H1 (cell line): ENCODE measurements at regions not wholly inside any gene's neighbourhood (a gene's known extent, or its start where the extent isn't known, plus 50 kb on each side); places are given as distances from the start of the nearest gene placed in this dataset.

Experiments
- CTCF ChIA-PET: fragments of 300-600 bp; sonication (Branson Sonifier 250); formaldehyde crosslinking; loops from one replicate; lab custom pipeline; 2021; ENCODE audit not compliant: partially characterized antibody; lab: Charles Lee
- POLR2A ChIA-PET: fragments of 300-600 bp; sonication (Branson Sonifier 250); formaldehyde crosslinking; loops from one replicate; lab custom pipeline; 2021; ENCODE audit warnings: inconsistent platforms; ENCODE audit not compliant: partially characterized antibody; lab: Charles Lee
- DNase-seq, 2 experiments: peaks; one replicate each; pipeline versions ENCODE4 v3.0.0 to v3.0.0-alpha.2; 2010 to 2022; ENCODE audit warnings: low spot score in 2 of 2, low read depth in 1 of 2, mixed read lengths in 1 of 2
- FAIRE-seq: peaks from 2 replicates; lab custom pipeline; 2011; peaks lifted over from hg19 to GRCh38; lab: Jason Lieb, UNC
- H2AFZ ChIP-seq: 2 replicates; pipeline ENCODE4 v1.8.1; 2012; ENCODE audit warnings: low read length, inconsistent platforms
- H2AK5ac ChIP-seq: 2 replicates; pipeline ENCODE4 v1.6.1; 2013; ENCODE audit warnings: low read depth, low read length
- H2BK120ac ChIP-seq: replicated peaks from 2 replicates; pipeline ENCODE3; 2013; ENCODE audit warnings: low read depth, low read length, inconsistent platforms
- H2BK12ac ChIP-seq: 2 replicates; pipeline ENCODE4 v1.6.1; 2013; ENCODE audit warnings: low read depth, low read length
- H2BK15ac ChIP-seq: 2 replicates; pipeline ENCODE4 v1.6.1; 2013; ENCODE audit warnings: low read length
- H2BK20ac ChIP-seq: 2 replicates; pipeline ENCODE4 v1.6.1; 2013; ENCODE audit warnings: low read length
- H2BK5ac ChIP-seq: 2 replicates; pipeline ENCODE4 v1.6.1; 2013; ENCODE audit warnings: low read depth, low read length
- H3K14ac ChIP-seq: 2 replicates; pipeline ENCODE4 v1.6.1; 2013; ENCODE audit warnings: inconsistent platforms; ENCODE audit not compliant: insufficient read length
- H3K18ac ChIP-seq: 2 replicates; pipeline ENCODE4 v1.6.1; 2013; ENCODE audit warnings: low read length; ENCODE audit errors: extremely low read depth
- H3K23ac ChIP-seq: 2 replicates; pipeline ENCODE4 v1.6.1; 2013; ENCODE audit warnings: inconsistent platforms; ENCODE audit not compliant: insufficient read length
- H3K23me2 ChIP-seq: 2 replicates; pipeline ENCODE4 v1.6.1; 2013; ENCODE audit warnings: low read depth, low read length
- H3K27ac ChIP-seq: 2 replicates; pipeline ENCODE4 v1.6.1; 2011; ENCODE audit warnings: low read depth, low read length, inconsistent platforms
- H3K27me3 ChIP-seq, 4 experiments: replicated peaks in 1 of 4; 1 replicate in 1 of 4; 2 replicates in 3 of 4; pipeline versions ENCODE4 v1.6.1 to v1.8.1; 2011 to 2013; ENCODE audit warnings: low read length in 3 of 4, mild to moderate bottlenecking in 3 of 4, inconsistent platforms in 2 of 4, mixed read lengths in 2 of 4, moderate library complexity in 1 of 4; ENCODE audit not compliant: control insufficient read depth in 3 of 4, insufficient read depth in 3 of 4; ENCODE audit errors: extremely low read depth in 1 of 4
- H3K36me3 ChIP-seq, 4 experiments: 2 replicates each; pipeline versions ENCODE4 v1.6.1 to v1.8.1; 2011 to 2013; ENCODE audit warnings: mild to moderate bottlenecking in 4 of 4, low read length in 3 of 4, moderate library complexity in 2 of 4, control low read depth in 1 of 4, inconsistent platforms in 1 of 4; ENCODE audit not compliant: insufficient read depth in 4 of 4, control insufficient read depth in 2 of 4
- H3K4ac ChIP-seq: replicated peaks from 2 replicates; pipeline ENCODE3; 2013; ENCODE audit warnings: low read length, low read depth, mixed read lengths, inconsistent platforms; ENCODE audit not compliant: insufficient read length
- H3K4me1 ChIP-seq, 4 experiments: replicated peaks in 1 of 4; 1 replicate in 1 of 4; 2 replicates in 3 of 4; pipeline versions ENCODE4 v1.6.1 to v1.8.1; 2011 to 2013; ENCODE audit warnings: low read length in 3 of 4, inconsistent platforms in 2 of 4, mixed read lengths in 1 of 4; ENCODE audit not compliant: insufficient read depth in 4 of 4, control insufficient read depth in 3 of 4
- H3K4me2 ChIP-seq, 2 experiments: 2 replicates each; pipeline versions ENCODE4 v1.6.1 to v1.8.1; 2011 to 2013; ENCODE audit warnings: low read depth in 2 of 2, low read length in 2 of 2, control low read depth in 1 of 2, inconsistent platforms in 1 of 2, mild to moderate bottlenecking in 1 of 2; ENCODE audit not compliant: insufficient read depth in 1 of 2
- H3K4me3 ChIP-seq, 4 experiments: fragments of 200-600, 300-600 bp in 1 of 4; sonication (generic), shearing (Covaris generic), sonication (Bioruptor Twin) in 1 of 4; 2 replicates each; pipeline versions ENCODE4 v1.5.1 to v1.8.1; 2011 to 2016; ENCODE audit warnings: low read length in 4 of 4, low read depth in 3 of 4, control low read depth in 2 of 4, inconsistent platforms in 2 of 4, mild to moderate bottlenecking in 2 of 4, mixed read lengths in 1 of 4, moderate library complexity in 1 of 4; ENCODE audit not compliant: insufficient read depth in 2 of 4; ENCODE audit errors: extremely low read depth in 1 of 4
- H3K56ac ChIP-seq: replicated peaks from 2 replicates; pipeline ENCODE3; 2013; ENCODE audit warnings: low read depth, mild to moderate bottlenecking, mixed read lengths, low read length, inconsistent platforms; ENCODE audit not compliant: insufficient read length
- H3K79me1 ChIP-seq: 2 replicates; pipeline ENCODE4 v1.6.1; 2013; ENCODE audit warnings: low read depth, low read length, control low read depth
- H3K79me2 ChIP-seq, 2 experiments: 2 replicates each; pipeline versions ENCODE4 v1.6.1 to v1.8.1; 2012 to 2013; ENCODE audit warnings: low read length in 2 of 2, mild to moderate bottlenecking in 2 of 2, inconsistent platforms in 1 of 2; ENCODE audit not compliant: insufficient read depth in 2 of 2, control insufficient read depth in 1 of 2
- H3K9ac ChIP-seq, 4 experiments: replicated peaks in 1 of 4; 1 replicate in 1 of 4; 2 replicates in 3 of 4; pipeline versions ENCODE4 v1.6.1 to v1.8.1; 2011 to 2013; ENCODE audit warnings: low read depth in 3 of 4, low read length in 3 of 4, control low read depth in 2 of 4, mild to moderate bottlenecking in 2 of 4, moderate library complexity in 2 of 4, inconsistent platforms in 1 of 4; ENCODE audit errors: extremely low read depth in 1 of 4
- H3K9me3 ChIP-seq, 2 experiments: 2 replicates each; pipeline versions ENCODE4 v1.6.1 to v1.8.1; 2012 to 2013; ENCODE audit warnings: mild to moderate bottlenecking in 2 of 2, moderate library complexity in 2 of 2, control low read depth in 1 of 2, inconsistent platforms in 1 of 2, low read depth in 1 of 2, low read length in 1 of 2, mixed read lengths in 1 of 2; ENCODE audit not compliant: insufficient read depth in 2 of 2
- H4K20me1 ChIP-seq, 2 experiments: replicated peaks in 1 of 2; 2 replicates each; pipeline versions ENCODE3 to v1.8.1; 2011 to 2013; ENCODE audit warnings: inconsistent platforms in 2 of 2, low read length in 2 of 2, mild to moderate bottlenecking in 1 of 2; ENCODE audit not compliant: insufficient read depth in 2 of 2, control insufficient read depth in 1 of 2
- H4K5ac ChIP-seq: 2 replicates; pipeline ENCODE4 v1.6.1; 2013; ENCODE audit warnings: low read length, low read depth, mixed read lengths, inconsistent platforms; ENCODE audit not compliant: insufficient read length
- H4K8ac ChIP-seq: 2 replicates; pipeline ENCODE4 v1.8.0; 2013; ENCODE audit warnings: mild to moderate bottlenecking, moderate library complexity, low read length, inconsistent platforms; ENCODE audit not compliant: insufficient read depth; ENCODE audit errors: extremely low read depth
- H4K91ac ChIP-seq: replicated peaks from 2 replicates; pipeline ENCODE3; 2013; ENCODE audit warnings: low read length, mixed read lengths, inconsistent platforms; ENCODE audit not compliant: insufficient read length
- ATF2 ChIP-seq: IDR thresholded peaks from 2 replicates; pipeline ENCODE4 v1.6.1; 2012; ENCODE audit warnings: low read length, inconsistent platforms
- WGBS, 2 experiments: shearing (Covaris generic) in 1 of 2; methylation state at CpG; one replicate each; pipeline versions ENCODE4 v1.1.6 to v1.1.7; 2013 to 2015; ENCODE audit warnings: low lambda C conversion rate in 2 of 2, mixed read lengths in 2 of 2, inconsistent platforms in 1 of 2, low coverage in 1 of 2, missing lambda C conversion rate in 1 of 2; ENCODE audit not compliant: insufficient replicate concordance in 2 of 2, insufficient coverage in 1 of 2, insufficient read length in 1 of 2; ENCODE audit errors: extremely low coverage in 1 of 2, missing lambda C conversion rate in 1 of 2; 5-methylcytosine and 5-hydroxymethylcytosine counted together

- Histone ChIP-seq H2AK5ac (no peak overlapping the region), H3K79me1 (no peaks in the 10 kb centered on the region), H3K23ac (no peak overlapping the region), H3K9ac (no peak overlapping the region), H2BK20ac (no peak overlapping the region), H3K4ac (no peak overlapping the region), H2AFZ (no peak overlapping the region), H4K5ac (no peak overlapping the region), H2BK120ac (no peak overlapping the region), H4K91ac (no peak overlapping the region), H3K56ac (no peak overlapping the region), H4K8ac (no peak overlapping the region), H3K27ac (no peak overlapping the region), H3K27me3 (no peaks in the 10 kb centered on the region), H3K4me1 (no peaks in the 10 kb centered on the region), H2BK12ac (no peak overlapping the region), H3K36me3 (no peaks in the 10 kb centered on the region), H3K14ac (no peak overlapping the region), H3K18ac (no peak overlapping the region), H3K9me3 (no peaks in the 10 kb centered on the region), H3K4me3 (no peak overlapping the region), H3K23me2 (no peaks in the 10 kb centered on the region), H3K4me2 (no peak overlapping the region), H3K79me2 (no peaks in the 10 kb centered on the region), H2BK15ac (no peak overlapping the region), H4K20me1 (no peaks in the 10 kb centered on the region), H2BK5ac (no peak overlapping the region)
- DNase-seq (no peak), FAIRE-seq (no peak)
- 88% methylated on average over 2 of the region's 2 CpGs; no CpG with 5 or more reads in 1 of the 2 experiments for whole genome bisulfite sequencing, 2 experiments
- ChIA-PET POLR2A (no interaction called here), CTCF (interaction anchor here (1.8 kb wide), 1 partner anchor 259 kb away, joined by 3 read pairs; no protein-coding TSS in a partner anchor)
- no peak for TF ChIP-seq ATF2
Measured at GRCh38 chr2:225930687-225931086, 531.2 kb downstream of the NYAP2 start.
